GM18951 (cell line): ENCODE measurements at regions not wholly inside any gene's neighbourhood (a gene's known extent, or its start where the extent isn't known, plus 50 kb on each side); places are given as distances from the start of the nearest gene placed in this dataset.
"Not testable (repeated sequence)": the region's sequence is repeated elsewhere in the genome, so short reads cannot be mapped to it uniquely, and the experiment has no call there.

ENCODE experiments used
- POLR2A ChIP-seq: IDR thresholded peaks from 4 replicates; pipeline ENCODE4 v1.6.1; 2011; ENCODE audit warnings: mild to moderate bottlenecking; ENCODE audit not compliant: insufficient read length, insufficient read depth; ENCODE audit errors: extremely low read depth
- in situ Hi-C: fragments of 300-500 bp; cut with MboI; formaldehyde crosslinking; loops from one replicate; pipeline ENCODE4 v1.12.0; 2022; ENCODE audit warnings: low sequenced_read_pairs, mixed read lengths, inconsistent platforms; ENCODE audit not compliant: unreplicated experiment

GRCh38 chr6:81988871-81989270 lies 236.4 kb upstream of the TENT5A start:
- in situ Hi-C loops = no loop called here
- no peak for TF ChIP-seq POLR2A

GRCh38 chr6:81988446-81988845 lies 236.0 kb upstream of the TENT5A start:
- in situ Hi-C loops = no loop called here
- no peak for TF ChIP-seq POLR2A

DNA sequence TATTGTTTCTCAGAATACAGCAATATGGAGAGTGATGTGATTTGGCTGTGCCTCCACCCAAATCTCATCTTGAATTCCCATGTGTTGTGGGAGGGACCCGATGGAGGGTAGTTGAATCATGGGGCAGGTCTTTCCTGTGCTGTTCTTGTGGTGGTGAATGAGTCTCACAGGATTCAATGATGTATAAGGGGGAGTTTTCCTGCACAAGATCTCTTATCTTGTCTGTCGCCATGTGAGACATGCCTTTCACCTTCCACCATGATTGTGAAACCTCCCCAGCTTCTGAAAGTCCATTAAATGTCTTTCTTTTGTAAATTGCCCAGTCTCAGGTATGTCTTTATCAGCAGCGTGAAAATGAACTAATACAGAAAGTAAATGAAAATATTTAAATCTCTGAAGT lies 234.8 kb upstream of the TENT5A start:
- in situ Hi-C loops = no loop called here

DNA sequence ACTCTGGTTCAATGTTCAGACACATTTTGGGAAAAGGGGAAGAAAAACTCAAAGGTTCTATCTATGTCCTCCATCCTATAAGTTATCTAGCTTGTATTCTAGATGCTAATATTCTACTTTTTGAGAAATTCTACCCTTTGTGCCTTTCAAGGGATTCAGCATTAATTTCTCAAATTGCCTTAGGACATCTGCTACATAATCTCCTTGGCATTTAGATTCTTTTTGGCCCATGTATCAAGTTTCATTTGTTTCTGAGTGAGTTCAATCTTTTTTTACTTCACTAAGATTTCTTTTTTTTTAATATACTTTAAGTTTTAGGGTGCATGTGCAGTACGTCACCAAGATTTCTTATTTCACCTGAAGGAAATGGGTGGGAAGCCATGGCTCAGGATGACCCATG lies 232.7 kb upstream of the TENT5A start:
- in situ Hi-C loops = no loop called here
- TF ChIP-seq POLR2A = no peak

More for the DNA sequence above, 234.8 kb upstream of the TENT5A start:
- no peak for TF ChIP-seq POLR2A

DNA sequence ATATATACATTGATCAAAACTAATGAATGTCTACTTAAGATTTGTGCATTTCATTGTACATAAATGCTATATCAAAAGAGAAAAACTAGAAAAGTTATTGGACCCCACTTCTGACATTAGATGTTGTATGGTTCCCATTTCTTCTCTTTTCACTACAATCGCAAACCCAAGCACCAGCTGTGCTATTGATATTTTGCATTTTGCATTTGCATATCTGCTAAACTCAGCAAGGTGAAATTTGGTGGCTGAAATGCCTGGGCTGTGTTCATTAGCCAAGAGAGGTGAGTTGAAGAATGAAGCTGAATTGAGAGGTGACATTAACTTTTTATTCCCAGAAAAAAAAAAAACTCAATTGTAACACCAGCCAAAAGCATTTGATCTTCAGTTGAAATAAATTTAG lies 232.1 kb upstream of the TENT5A start:
- in situ Hi-C loops = no loop called here
- TF ChIP-seq POLR2A = no peak

- in situ Hi-C loops = no loop called here
- no peak for TF ChIP-seq POLR2A
Measured at GRCh38 chr6:81981812-81982211, 229.3 kb upstream of the TENT5A start.

- in situ Hi-C loops = no loop called here
- no peak for TF ChIP-seq POLR2A
Measured at GRCh38 chr6:81979767-81980166, 227.3 kb upstream of the TENT5A start.

- in situ Hi-C loops = no loop called here
Measured at GRCh38 chr6:81979329-81979728, 226.8 kb upstream of the TENT5A start.

DNA sequence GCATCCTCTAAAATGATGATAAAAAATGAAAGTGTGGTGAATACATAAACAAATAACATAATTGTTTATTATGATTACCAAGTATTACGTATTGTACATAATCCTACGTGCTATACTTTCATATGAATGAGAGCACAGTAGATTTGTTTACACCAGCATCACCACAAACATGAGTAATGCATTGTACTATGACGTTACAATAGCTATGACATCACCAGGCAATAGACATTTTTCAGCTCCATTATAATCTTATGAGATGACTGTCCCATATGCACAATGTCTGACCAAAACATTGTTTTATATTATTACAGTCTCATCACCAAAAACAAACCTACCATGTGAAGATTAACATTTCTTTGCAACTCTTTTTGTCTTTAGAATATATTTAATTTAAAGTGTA lies 225.7 kb upstream of the TENT5A start:
- no peak for TF ChIP-seq POLR2A
- in situ Hi-C loops = no loop called here

More at GRCh38 chr6:81979329-81979728, 226.8 kb upstream of the TENT5A start:
- TF ChIP-seq POLR2A = no peak

- no peak for TF ChIP-seq POLR2A
- in situ Hi-C loops = no loop called here
Measured at GRCh38 chr6:81977486-81977885, 225.0 kb upstream of the TENT5A start.

- TF ChIP-seq POLR2A = no peak
- in situ Hi-C loops = no loop called here
Measured at GRCh38 chr6:81969814-81970213, 217.3 kb upstream of the TENT5A start.

GRCh38 chr6:81969011-81969410 lies 216.5 kb upstream of the TENT5A start:
- TF ChIP-seq POLR2A = no peak
- in situ Hi-C loops = no loop called here

- in situ Hi-C loops = no loop called here
- TF ChIP-seq POLR2A = no peak
Measured at GRCh38 chr6:81966968-81967367, 214.5 kb upstream of the TENT5A start.

GRCh38 chr6:81962198-81962597 lies 209.7 kb upstream of the TENT5A start:
- no peak for TF ChIP-seq POLR2A
- in situ Hi-C loops = no loop called here

GRCh38 chr6:81950877-81951276 lies 198.4 kb upstream of the TENT5A start:
- no peak for TF ChIP-seq POLR2A
- in situ Hi-C loops = no loop called here

DNA sequence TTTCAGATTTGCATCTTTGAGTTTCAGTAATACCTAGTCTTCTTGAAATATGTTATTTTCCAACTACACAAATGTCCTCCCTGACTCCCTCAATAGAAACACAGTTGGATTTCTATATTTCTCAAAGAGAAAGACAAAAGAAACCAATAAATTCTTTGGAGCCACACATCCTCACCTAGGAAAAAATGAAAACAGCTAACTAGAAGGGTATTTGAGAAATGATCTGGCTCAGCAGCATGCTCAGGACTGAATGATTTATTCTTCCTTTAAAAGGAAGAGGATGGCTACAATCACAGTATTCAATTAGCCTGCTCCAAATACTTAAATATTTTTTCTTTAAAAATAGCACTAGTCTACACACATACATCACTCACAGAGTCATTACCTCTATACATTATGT lies 196.4 kb upstream of the TENT5A start:
- in situ Hi-C loops = no loop called here
- TF ChIP-seq POLR2A = no peak

- in situ Hi-C loops = not testable (repeated sequence)
Measured at GRCh38 chr6:81948196-81948595, 195.7 kb upstream of the TENT5A start.
